MCF 10A (cell line): ENCODE measurements at regions not wholly inside any gene's neighbourhood (a gene's known extent, or its start where the extent isn't known, plus 50 kb on each side); places are given as distances from the start of the nearest gene placed in this dataset.

Experiments used
- BruUV-seq: library from RNA; stranded (reverse); fragments of 400-500 nt; replicated peaks from 2 replicates; lab custom pipeline; 2021; lab: Mats Ljungman, UMichigan
- CTCF ChIA-PET: fragments of 300-600 bp; sonication (Branson Sonifier 250); formaldehyde crosslinking; extraction: SDS; loops from one replicate; lab custom pipeline; 2021; ENCODE audit warnings: antibody characterized with exemption, inconsistent platforms; lab: Yijun Ruan, JAX
- POLR2A ChIA-PET: fragments of 300-600, 350-650 bp; sonication (Branson Sonifier 250); formaldehyde crosslinking; extraction: SDS; loops from one replicate; lab custom pipeline; 2020; ENCODE audit warnings: antibody characterized with exemption, inconsistent platforms; lab: Yijun Ruan, JAX
- DNase-seq: peaks from one replicate; pipeline ENCODE4 v3.0.0-alpha.2; 2018; ENCODE audit not compliant: unreplicated experiment
- H3K27ac Mint-ChIP-seq: one replicate; pipeline ENCODE4 v1.8.0; 2022; ENCODE audit warnings: mild to moderate bottlenecking, low read depth, mixed read lengths; ENCODE audit not compliant: unreplicated experiment
- H3K27me3 Mint-ChIP-seq: one replicate; pipeline ENCODE4 v1.8.0; 2022; ENCODE audit warnings: mixed read lengths; ENCODE audit not compliant: insufficient read depth, unreplicated experiment
- H3K36me3 Mint-ChIP-seq: one replicate; pipeline ENCODE4 v1.8.0; 2022; ENCODE audit warnings: mild to moderate bottlenecking, moderate library complexity, mixed read lengths; ENCODE audit not compliant: insufficient read depth, unreplicated experiment
- H3K4me1 Mint-ChIP-seq: one replicate; pipeline ENCODE4 v1.8.0; 2022; ENCODE audit warnings: mixed read lengths; ENCODE audit not compliant: insufficient read depth, unreplicated experiment
- H3K4me3 Mint-ChIP-seq: one replicate; pipeline ENCODE4 v1.8.0; 2022; ENCODE audit warnings: mild to moderate bottlenecking, moderate library complexity, mixed read lengths; ENCODE audit not compliant: unreplicated experiment
- H3K9me3 Mint-ChIP-seq: one replicate; pipeline ENCODE4 v1.8.0; 2022; ENCODE audit warnings: mixed read lengths; ENCODE audit not compliant: unreplicated experiment
- CTCF ChIP-seq: fragments of 200-600 bp; IDR thresholded peaks from one replicate; pipeline ENCODE4 v1.8.0; 2022; ENCODE audit warnings: antibody characterized with exemption, mild to moderate bottlenecking; ENCODE audit not compliant: unreplicated experiment
- intact Hi-C: fragments of 100-400 bp; cut with micrococcal nuclease; formaldehyde crosslinking; loops from 2 replicates; pipeline ENCODE4 v1.14.1; 2022

GRCh38 chr6:76840041-76840745, 623.1 kb downstream of the HTR1B start:
- ChIA-PET CTCF (no interaction called here), POLR2A (no interaction called here)
- no TSS peak for BruUV-seq
- H3K27me3 Mint-ChIP-seq = no peaks in the 10 kb centered on the region
- H3K27ac Mint-ChIP-seq = no peak overlapping the region
- intact Hi-C loops = no loop called here
- H3K9me3 Mint-ChIP-seq = no peaks in the 10 kb centered on the region
- H3K4me1 Mint-ChIP-seq = no peaks in the 10 kb centered on the region
- no peak overlapping the region for H3K4me3 Mint-ChIP-seq
- H3K36me3 Mint-ChIP-seq = no peaks in the 10 kb centered on the region
- no peak for TF ChIP-seq CTCF
- no peak for DNase-seq

GRCh38 chr6:76839505-76839904, 623.8 kb downstream of the HTR1B start:
- POLR2A ChIA-PET = interaction anchor here (0.6 to 0.9 kb wide), 2 partner anchors 22 to 1160 kb away, joined by 3 read pairs; no protein-coding TSS in a partner anchor
- Mint-ChIP-seq H3K4me3 (no peak overlapping the region), H3K36me3 (no peaks in the 10 kb centered on the region), H3K4me1 (no peaks in the 10 kb centered on the region), H3K27ac (no peak overlapping the region), H3K27me3 (no peaks in the 10 kb centered on the region), H3K9me3 (no peaks in the 10 kb centered on the region)
- no TSS peak for BruUV-seq
- TF ChIP-seq CTCF = no peak
- CTCF ChIA-PET = interaction anchor here (0.6 kb wide), 1 partner anchor 12 kb away, joined by 4 read pairs; no protein-coding TSS in a partner anchor
- intact Hi-C loops = no loop called here
- no peak for DNase-seq

- intact Hi-C loops = no loop called here
- no peaks in the 10 kb centered on the region for H3K36me3 Mint-ChIP-seq
- no peaks in the 10 kb centered on the region for H3K9me3 Mint-ChIP-seq
- DNase-seq = no peak
- H3K27ac Mint-ChIP-seq = no peak overlapping the region
- BruUV-seq = no TSS peak
- H3K27me3 Mint-ChIP-seq = no peaks in the 10 kb centered on the region
- ChIA-PET POLR2A (interaction anchor here (0.6 kb wide), 1 partner anchor 134 kb away, joined by 3 read pairs; no protein-coding TSS in a partner anchor), CTCF (no interaction called here)
- H3K4me3 Mint-ChIP-seq = no peak overlapping the region
- H3K4me1 Mint-ChIP-seq = no peaks in the 10 kb centered on the region
- no peak for TF ChIP-seq CTCF
Measured at GRCh38 chr6:76837564-76837963, 625.7 kb downstream of the HTR1B start.

GRCh38 chr6:76835695-76836094, 627.6 kb downstream of the HTR1B start:
- BruUV-seq = no TSS peak
- H3K27ac Mint-ChIP-seq = no peak overlapping the region
- CTCF ChIA-PET = no interaction called here
- POLR2A ChIA-PET = no interaction called here
- H3K36me3 Mint-ChIP-seq = no peaks in the 10 kb centered on the region
- H3K4me3 Mint-ChIP-seq = no peak overlapping the region
- no peak for DNase-seq
- intact Hi-C loops = no loop called here
- no peak for TF ChIP-seq CTCF
- H3K27me3 Mint-ChIP-seq = no peaks in the 10 kb centered on the region
- H3K9me3 Mint-ChIP-seq = no peaks in the 10 kb centered on the region
- no peaks in the 10 kb centered on the region for H3K4me1 Mint-ChIP-seq
